SK-N-MC (cell line): ENCODE measurements at regions not wholly inside any gene's neighbourhood (a gene's known extent, or its start where the extent isn't known, plus 50 kb on each side); places are given as distances from the start of the nearest gene placed in this dataset.
"Not testable (repeated sequence)": the region's sequence is repeated elsewhere in the genome, so short reads cannot be mapped to it uniquely, and the experiment has no call there.

Experiments
- DNase-seq: peaks from one replicate; pipeline ENCODE4 v3.0.0-alpha.2; 2011; ENCODE audit warnings: low read depth, low spot score
- H3K27ac ChIP-seq: fragments of 200-600 bp; sonication (generic); 2 replicates; pipeline ENCODE4 v1.5.1; 2016; ENCODE audit warnings: mixed run types
- H3K36me3 ChIP-seq: fragments of 200-600 bp; sonication (generic); 2 replicates; pipeline ENCODE4 v1.6.1; 2017; ENCODE audit warnings: antibody characterized with exemption, low read length, mixed read lengths; ENCODE audit not compliant: insufficient read depth
- H3K4me3 ChIP-seq: fragments of 200-600 bp; sonication (generic); 2 replicates; pipeline ENCODE4 v1.5.1; 2016
- H3K9ac ChIP-seq: fragments of 200-600 bp; sonication (generic); 2 replicates; pipeline ENCODE4 v1.8.0; 2017; ENCODE audit warnings: mixed run types, mixed read lengths; ENCODE audit not compliant: insufficient read length
- H3K9me3 ChIP-seq: fragments of 200-600 bp; sonication (generic); 2 replicates; pipeline ENCODE4 v1.6.1; 2017; ENCODE audit warnings: low read depth, mild to moderate bottlenecking, antibody characterized with exemption, low read length, moderate library complexity, mixed read lengths
- EZH2 ChIP-seq: fragments of 200-600 bp; sonication (generic); IDR thresholded peaks from one replicate; pipeline ENCODE4 v1.6.1; 2017; ENCODE audit warnings: antibody characterized with exemption
- FOXP2 ChIP-seq: optimal IDR thresholded peaks from 2 replicates; pipeline ENCODE3; 2011; ENCODE audit warnings: mild to moderate bottlenecking, moderate library complexity; ENCODE audit not compliant: insufficient read depth; ENCODE audit errors: extremely low read length, control extremely low read depth
- POLR2AphosphoS5 ChIP-seq: IDR thresholded peaks from 2 replicates; pipeline ENCODE4 v1.6.1; 2012; ENCODE audit warnings: mild to moderate bottlenecking, low read depth, low read length, borderline replicate concordance

DNA sequence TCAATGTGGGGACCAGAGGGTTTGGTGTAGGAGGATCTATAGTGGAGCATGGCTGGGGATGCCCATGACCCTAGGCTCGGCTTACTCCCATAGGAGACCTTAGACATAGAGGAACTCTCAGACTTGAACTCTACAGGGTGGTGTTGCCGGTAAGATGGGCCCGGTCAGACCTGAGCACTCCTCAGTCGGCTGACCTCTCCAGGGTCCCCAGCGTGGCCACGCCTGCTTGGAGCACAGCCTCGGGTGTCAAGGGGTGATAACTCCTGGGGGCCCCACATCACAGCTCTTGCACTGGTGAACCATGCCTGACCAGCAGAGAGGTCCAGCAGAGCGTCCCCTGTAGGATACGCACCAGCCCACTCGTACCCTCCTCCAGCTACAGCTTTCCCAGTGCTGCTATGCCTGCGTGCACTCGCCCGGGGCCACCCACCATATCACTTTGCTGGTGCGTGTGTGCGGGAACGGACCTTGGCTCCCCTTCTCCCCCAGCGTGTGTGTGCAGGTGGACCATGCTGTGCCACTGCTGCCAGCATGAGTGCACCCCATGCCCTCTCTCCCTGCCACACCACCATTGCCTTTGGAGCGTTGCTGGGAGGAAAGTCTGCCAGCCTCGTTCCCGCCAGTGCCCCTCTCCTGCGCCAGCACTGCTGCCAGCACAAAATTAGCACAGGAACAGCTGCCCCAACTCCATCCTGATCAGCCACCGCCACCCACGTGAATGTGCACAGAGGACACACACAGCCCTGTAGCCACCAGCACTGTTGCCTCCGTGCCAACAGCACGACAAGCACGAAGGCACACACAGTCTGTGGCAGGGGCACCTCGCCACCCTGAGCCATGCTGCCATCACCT is 806.6 kb downstream of the GLUD2 start:
- H3K27ac ChIP-seq = no peak overlapping the region
- H3K9ac ChIP-seq = no peak overlapping the region
- H3K4me3 ChIP-seq = no peak overlapping the region
- TF ChIP-seq POLR2AphosphoS5 = no peak
- no peak for TF ChIP-seq FOXP2
- TF ChIP-seq EZH2 = no peak
- H3K9me3 ChIP-seq = no peaks in the 10 kb centered on the region
- no peak for DNase-seq
- H3K36me3 ChIP-seq = no peaks in the 10 kb centered on the region

DNA sequence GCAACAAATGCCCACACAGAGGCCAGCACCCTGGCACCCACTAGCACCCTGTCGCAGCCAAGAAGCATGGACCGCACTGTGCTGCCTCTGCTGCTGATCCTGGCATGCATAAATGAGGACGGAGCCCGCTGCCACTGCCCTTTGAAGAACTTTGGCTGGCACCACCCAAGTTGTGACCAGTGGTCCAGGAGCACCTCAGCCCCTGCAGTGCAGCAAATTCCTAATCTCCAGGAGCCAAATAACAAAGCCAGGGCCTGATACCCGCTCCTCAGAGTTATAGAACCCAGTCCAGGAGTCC is 807.2 kb downstream of the GLUD2 start:
- H3K36me3 ChIP-seq = no peaks in the 10 kb centered on the region
- H3K9ac ChIP-seq = no peak overlapping the region
- TF ChIP-seq POLR2AphosphoS5 (no peak), FOXP2 (no peak), EZH2 (no peak)
- no peak overlapping the region for H3K27ac ChIP-seq
- H3K9me3 ChIP-seq = no peaks in the 10 kb centered on the region
- no peak overlapping the region for H3K4me3 ChIP-seq
- DNase-seq = no peak

DNA sequence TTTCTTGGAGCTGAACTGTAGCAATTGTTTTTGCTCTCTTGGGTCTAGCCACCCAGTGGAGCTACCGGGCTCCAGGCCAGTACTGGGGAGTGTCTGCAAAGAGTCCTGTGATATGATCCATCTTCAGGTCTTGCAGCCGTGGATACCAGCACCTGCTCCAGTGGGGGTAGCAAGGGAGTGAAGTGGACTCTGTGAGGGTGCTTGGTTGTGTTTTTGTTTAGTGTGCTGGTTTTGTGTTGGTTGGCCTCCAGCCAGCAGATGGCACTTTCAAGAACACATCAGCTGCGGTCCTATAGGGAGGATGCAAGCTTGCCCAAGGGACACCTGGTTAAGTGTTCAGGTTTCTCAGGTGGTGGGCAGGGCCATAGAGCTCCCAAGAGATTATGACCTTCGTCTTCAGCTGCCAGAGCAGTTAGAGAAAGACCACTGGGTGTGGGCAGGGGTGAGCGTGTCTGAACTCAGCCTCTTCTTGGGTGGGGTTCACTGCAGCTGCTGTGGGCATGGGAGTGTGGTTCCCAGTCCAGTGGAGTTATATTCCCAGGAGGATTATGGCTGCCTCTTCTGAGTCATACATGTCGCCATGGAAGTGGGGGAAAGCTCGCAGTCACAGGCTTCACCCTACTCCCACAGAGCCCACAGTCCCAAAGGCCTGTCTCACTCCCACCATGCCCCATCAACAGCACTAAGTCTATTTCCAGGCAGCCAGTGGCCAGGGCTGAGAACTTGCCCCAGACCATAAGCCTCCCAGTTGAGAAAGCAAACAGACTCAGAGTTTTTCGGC is 811.6 kb downstream of the GLUD2 start:
- Histone ChIP-seq H3K9me3 (no peaks in the 10 kb centered on the region), H3K27ac (no peak overlapping the region), H3K4me3 (no peak overlapping the region), H3K36me3 (no peaks in the 10 kb centered on the region), H3K9ac (no peak overlapping the region)
- TF ChIP-seq POLR2AphosphoS5 (no peak), FOXP2 (no peak), EZH2 (no peak)
- no peak for DNase-seq

DNA sequence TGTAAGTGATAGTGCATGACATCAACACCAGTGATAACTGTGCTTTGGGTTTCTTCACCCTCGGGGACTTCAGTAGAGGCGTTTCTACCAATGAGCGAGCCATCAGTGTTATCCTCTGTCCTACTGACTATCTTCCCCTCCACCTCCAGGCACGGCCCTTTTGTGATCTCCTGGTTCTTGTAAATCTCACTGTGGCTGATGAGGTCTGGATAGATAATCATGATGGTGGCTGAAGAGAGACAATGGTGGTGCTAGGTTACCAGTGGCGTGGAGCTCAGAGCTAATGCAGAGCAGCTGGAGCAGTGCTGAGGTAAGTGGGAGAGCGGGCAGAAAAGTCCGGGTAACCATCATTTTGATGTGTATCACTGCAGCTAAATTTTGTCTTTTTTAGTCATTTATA is 816.6 kb downstream of the GLUD2 start:
- no peak for DNase-seq
- Histone ChIP-seq H3K9me3 (no peaks in the 10 kb centered on the region), H3K27ac (no peak overlapping the region), H3K36me3 (no peaks in the 10 kb centered on the region), H3K4me3 (no peak overlapping the region), H3K9ac (no peak overlapping the region)
- TF ChIP-seq POLR2AphosphoS5 (no peak), EZH2 (no peak)

DNA sequence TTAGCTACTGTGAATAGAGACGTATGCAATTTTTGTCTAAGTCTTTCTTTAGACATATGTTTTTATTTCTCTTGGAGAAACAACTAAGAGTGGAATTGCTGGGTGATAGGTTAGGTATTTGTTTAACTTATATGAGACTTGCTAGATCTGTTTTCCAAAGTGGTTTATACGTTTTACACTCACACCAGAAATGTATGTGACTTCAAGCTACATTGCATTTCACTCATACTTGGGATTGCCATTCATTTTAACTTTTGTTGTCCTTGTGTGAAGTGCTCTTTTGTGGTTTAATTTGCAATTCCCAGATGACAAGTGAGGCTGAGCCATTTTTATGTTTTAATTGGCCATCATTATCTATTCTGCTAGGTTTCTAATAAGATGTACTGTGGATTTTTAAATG is 817.2 kb downstream of the GLUD2 start:
- DNase-seq = no peak
- H3K9ac ChIP-seq = no peak overlapping the region
- H3K4me3 ChIP-seq = no peak overlapping the region
- no peaks in the 10 kb centered on the region for H3K36me3 ChIP-seq
- TF ChIP-seq FOXP2 = no peak
- TF ChIP-seq EZH2 = no peak
- no peak for TF ChIP-seq POLR2AphosphoS5
- H3K27ac ChIP-seq = no peak overlapping the region
- H3K9me3 ChIP-seq = no peaks in the 10 kb centered on the region

- no peaks in the 10 kb centered on the region for H3K9me3 ChIP-seq
- TF ChIP-seq FOXP2 (no peak), EZH2 (no peak), POLR2AphosphoS5 (no peak)
- H3K9ac ChIP-seq = no peak overlapping the region
- DNase-seq = no peak
- no peak overlapping the region for H3K4me3 ChIP-seq
- H3K36me3 ChIP-seq = no peaks in the 10 kb centered on the region
- no peak overlapping the region for H3K27ac ChIP-seq
Observed at GRCh38 chrX:121869876-121870477, 822.6 kb downstream of the GLUD2 start.

DNA sequence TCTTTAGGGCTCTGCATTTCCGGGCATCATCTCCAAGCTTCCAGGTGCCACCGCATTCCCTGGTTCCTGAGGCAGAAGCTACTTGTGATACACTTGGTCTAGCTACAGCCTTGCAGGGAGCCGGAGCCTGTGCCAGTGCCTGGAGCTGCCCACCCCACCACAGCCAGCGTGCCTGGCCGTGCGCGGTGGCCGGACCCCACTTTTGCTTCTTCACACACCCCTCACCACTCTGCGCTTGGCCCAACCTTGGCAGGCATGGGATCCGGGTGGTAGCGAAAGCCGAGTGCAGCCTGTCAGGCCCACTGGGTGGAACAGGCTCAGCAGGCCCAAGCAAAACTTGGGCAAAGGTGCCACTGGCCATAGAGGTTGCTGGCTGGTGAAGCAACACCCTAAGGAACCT is 823.7 kb downstream of the GLUD2 start:
- TF ChIP-seq EZH2 (no peak), FOXP2 (no peak), POLR2AphosphoS5 (no peak)
- no peaks in the 10 kb centered on the region for H3K9me3 ChIP-seq
- no peak overlapping the region for H3K4me3 ChIP-seq
- no peak for DNase-seq
- H3K9ac ChIP-seq = no peak overlapping the region
- no peak overlapping the region for H3K27ac ChIP-seq
- H3K36me3 ChIP-seq = no peaks in the 10 kb centered on the region

- Histone ChIP-seq H3K27ac (no peak overlapping the region), H3K4me3 (no peak overlapping the region), H3K9ac (no peak overlapping the region), H3K36me3 (no peaks in the 10 kb centered on the region), H3K9me3 (no peaks in the 10 kb centered on the region)
- DNase-seq = no peak
- TF ChIP-seq POLR2AphosphoS5 (no peak), EZH2 (no peak), FOXP2 (no peak)
Observed at GRCh38 chrX:121876305-121876704, 828.9 kb downstream of the GLUD2 start.

- not testable (repeated sequence) for H3K9ac ChIP-seq, H3K36me3 ChIP-seq, H3K27ac ChIP-seq, H3K9me3 ChIP-seq, H3K4me3 ChIP-seq, DNase-seq
Observed at GRCh38 chrX:121877337-121877736, 829.9 kb downstream of the GLUD2 start.
